OCI-LY1 (cell line): ENCODE measurements at regions not wholly inside any gene's neighbourhood (a gene's known extent, or its start where the extent isn't known, plus 50 kb on each side); places are given as distances from the start of the nearest gene placed in this dataset.

Experiments used
- H2AFZ ChIP-seq: fragments of 200-600 bp; sonication (generic), shearing (Covaris generic); 2 replicates; pipeline ENCODE4 v1.6.0; 2014; ENCODE audit warnings: antibody characterized with exemption, mild to moderate bottlenecking, low read length
- H3F3A ChIP-seq: fragments of 200-600 bp; sonication (generic), shearing (Covaris generic); 2 replicates; pipeline ENCODE4 v1.6.0; 2014; ENCODE audit warnings: mild to moderate bottlenecking, antibody characterized with exemption, low read length, moderate library complexity; ENCODE audit not compliant: insufficient read depth
- H3K27ac ChIP-seq: fragments of 200-600 bp; sonication (generic); 2 replicates; pipeline ENCODE4 v1.5.1; 2014; ENCODE audit warnings: low read length, mixed run types, mild to moderate bottlenecking, low read depth; ENCODE audit not compliant: poor library complexity, severe bottlenecking
- H3K27me3 ChIP-seq: fragments of 200-600 bp; sonication (generic); 2 replicates; pipeline ENCODE4 v1.6.0; 2014; ENCODE audit warnings: antibody characterized with exemption, mild to moderate bottlenecking, low read length, moderate library complexity; ENCODE audit not compliant: insufficient read depth
- H3K36me3 ChIP-seq: fragments of 200-600 bp; sonication (generic); 2 replicates; pipeline ENCODE4 v1.6.1; 2014; ENCODE audit warnings: mild to moderate bottlenecking, antibody characterized with exemption, low read length, moderate library complexity, mixed read lengths; ENCODE audit not compliant: insufficient read depth
- H3K4me1 ChIP-seq: fragments of 200-600 bp; sonication (generic); 2 replicates; pipeline ENCODE4 v1.5.1; 2014; ENCODE audit warnings: mild to moderate bottlenecking, low read length, moderate library complexity; ENCODE audit not compliant: insufficient read depth, severe bottlenecking
- H3K4me2 ChIP-seq: fragments of 200-600 bp; sonication (generic), shearing (Covaris generic); 2 replicates; pipeline ENCODE4 v1.6.1; 2014; ENCODE audit warnings: low read length
- H3K4me3 ChIP-seq: fragments of 200-600 bp; sonication (generic); 2 replicates; pipeline ENCODE4 v1.5.1; 2014; ENCODE audit warnings: low read length, low read depth, mild to moderate bottlenecking, mixed read lengths; ENCODE audit not compliant: poor library complexity, severe bottlenecking
- H3K79me2 ChIP-seq: fragments of 200-600 bp; shearing (Covaris generic); 2 replicates; pipeline ENCODE4 v1.6.1; 2016; ENCODE audit warnings: mixed run types, low read length, mixed read lengths; ENCODE audit not compliant: insufficient read depth
- H3K9ac ChIP-seq: fragments of 200-600 bp; sonication (generic), shearing (Covaris generic); 2 replicates; pipeline ENCODE4 v1.6.1; 2014; ENCODE audit warnings: mild to moderate bottlenecking, low read length, mixed read lengths
- H3K9me2 ChIP-seq: fragments of 200-600 bp; sonication (generic), shearing (Covaris generic); 2 replicates; pipeline ENCODE4 v1.6.1; 2014; ENCODE audit warnings: low read depth, mild to moderate bottlenecking, low read length, mixed read lengths
- H3K9me3 ChIP-seq: fragments of 200-600 bp; shearing (Covaris generic); 2 replicates; pipeline ENCODE4 v1.6.1; 2014; ENCODE audit warnings: low read length, mixed read lengths
- H4K20me1 ChIP-seq: fragments of 200-600 bp; sonication (generic), shearing (Covaris generic); 2 replicates; pipeline ENCODE4 v1.6.0; 2016; ENCODE audit warnings: mild to moderate bottlenecking, low read length; ENCODE audit not compliant: insufficient read depth
- EZH2 ChIP-seq: fragments of 200-600 bp; sonication (generic), shearing (Covaris generic); IDR thresholded peaks from 2 replicates; pipeline ENCODE4 v1.8.0; 2017; ENCODE audit warnings: borderline replicate concordance, mixed run types, mild to moderate bottlenecking, antibody characterized with exemption, low read length, moderate library complexity, mixed read lengths
- TF ChIP-seq, protein P1 (sequence below): fragments of 200-600 bp; sonication (generic), shearing (Covaris generic); IDR thresholded peaks from 2 replicates; pipeline ENCODE4 v1.5.1; 2017; ENCODE audit warnings: mild to moderate bottlenecking, antibody characterized with exemption, low read length, moderate library complexity, mixed read lengths

DNA sequence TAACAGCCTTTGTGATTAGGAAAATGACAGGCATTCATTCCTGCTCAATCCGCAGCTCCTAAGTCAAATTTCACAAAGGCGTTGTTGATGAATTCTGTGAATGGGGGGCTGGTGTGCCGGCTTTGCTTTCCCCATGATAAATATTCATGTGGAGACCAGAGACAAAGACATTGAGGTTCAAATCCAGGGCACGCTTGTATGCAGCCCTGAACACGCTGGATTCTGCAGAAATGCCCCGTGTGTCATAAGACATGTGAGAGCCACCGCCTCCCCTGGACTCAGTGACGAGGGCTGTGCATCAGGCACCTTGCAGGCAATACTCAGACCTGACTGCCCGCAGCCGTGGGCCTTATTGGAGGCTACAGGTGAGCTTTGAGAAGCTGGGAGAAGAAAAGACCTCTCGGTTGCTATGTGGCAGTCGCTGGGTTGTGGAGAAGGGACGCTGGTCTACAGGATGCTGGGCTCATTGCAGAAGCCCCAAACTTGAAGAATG lies 906.2 kb downstream of the BRD1 start:
- Histone ChIP-seq H3K27me3 (0 out of 2 replicates have a peak, but pooled peaks cover 6% of the 10 kb centered on the region), H3K36me3 (no peaks in the 10 kb centered on the region), H3K9me2 (no peaks in the 10 kb centered on the region), H2AFZ (no peak overlapping the region), H3F3A (no peaks in the 10 kb centered on the region), H3K9ac (no peak overlapping the region), H4K20me1 (no peaks in the 10 kb centered on the region), H3K79me2 (no peaks in the 10 kb centered on the region), H3K9me3 (no peaks in the 10 kb centered on the region), H3K4me3 (no peak overlapping the region), H3K27ac (no peak overlapping the region), H3K4me1 (no peaks in the 10 kb centered on the region), H3K4me2 (no peak overlapping the region)
- TF ChIP-seq, protein P1, sequence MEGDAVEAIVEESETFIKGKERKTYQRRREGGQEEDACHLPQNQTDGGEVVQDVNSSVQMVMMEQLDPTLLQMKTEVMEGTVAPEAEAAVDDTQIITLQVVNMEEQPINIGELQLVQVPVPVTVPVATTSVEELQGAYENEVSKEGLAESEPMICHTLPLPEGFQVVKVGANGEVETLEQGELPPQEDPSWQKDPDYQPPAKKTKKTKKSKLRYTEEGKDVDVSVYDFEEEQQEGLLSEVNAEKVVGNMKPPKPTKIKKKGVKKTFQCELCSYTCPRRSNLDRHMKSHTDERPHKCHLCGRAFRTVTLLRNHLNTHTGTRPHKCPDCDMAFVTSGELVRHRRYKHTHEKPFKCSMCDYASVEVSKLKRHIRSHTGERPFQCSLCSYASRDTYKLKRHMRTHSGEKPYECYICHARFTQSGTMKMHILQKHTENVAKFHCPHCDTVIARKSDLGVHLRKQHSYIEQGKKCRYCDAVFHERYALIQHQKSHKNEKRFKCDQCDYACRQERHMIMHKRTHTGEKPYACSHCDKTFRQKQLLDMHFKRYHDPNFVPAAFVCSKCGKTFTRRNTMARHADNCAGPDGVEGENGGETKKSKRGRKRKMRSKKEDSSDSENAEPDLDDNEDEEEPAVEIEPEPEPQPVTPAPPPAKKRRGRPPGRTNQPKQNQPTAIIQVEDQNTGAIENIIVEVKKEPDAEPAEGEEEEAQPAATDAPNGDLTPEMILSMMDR = no peak
- TF ChIP-seq EZH2 = no peak

DNA sequence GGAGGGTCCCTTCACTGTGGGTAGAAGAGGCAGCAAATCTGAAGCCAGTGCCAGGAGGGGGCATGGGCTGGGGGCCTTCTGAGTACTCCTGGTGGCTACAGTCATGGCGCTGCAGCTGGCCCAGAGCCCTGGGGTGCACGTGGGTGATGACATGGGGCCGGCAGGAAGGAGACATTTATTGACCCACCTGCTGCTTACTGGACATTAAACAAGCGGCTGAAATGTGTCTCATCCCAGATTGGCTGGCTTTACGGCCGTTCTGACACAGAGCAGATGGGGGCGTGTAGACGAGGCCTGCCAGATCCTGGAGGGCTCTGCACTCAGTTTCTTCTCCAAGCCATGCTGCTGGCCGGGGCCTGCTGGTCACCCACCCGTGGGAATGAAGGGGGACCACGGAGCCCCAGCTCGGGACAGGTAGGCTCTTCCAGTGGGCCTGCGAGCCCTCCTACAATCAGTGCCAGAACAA lies 906.9 kb downstream of the BRD1 start:
- Histone ChIP-seq H3K4me2 (no peak overlapping the region), H3K4me1 (no peaks in the 10 kb centered on the region)

DNA sequence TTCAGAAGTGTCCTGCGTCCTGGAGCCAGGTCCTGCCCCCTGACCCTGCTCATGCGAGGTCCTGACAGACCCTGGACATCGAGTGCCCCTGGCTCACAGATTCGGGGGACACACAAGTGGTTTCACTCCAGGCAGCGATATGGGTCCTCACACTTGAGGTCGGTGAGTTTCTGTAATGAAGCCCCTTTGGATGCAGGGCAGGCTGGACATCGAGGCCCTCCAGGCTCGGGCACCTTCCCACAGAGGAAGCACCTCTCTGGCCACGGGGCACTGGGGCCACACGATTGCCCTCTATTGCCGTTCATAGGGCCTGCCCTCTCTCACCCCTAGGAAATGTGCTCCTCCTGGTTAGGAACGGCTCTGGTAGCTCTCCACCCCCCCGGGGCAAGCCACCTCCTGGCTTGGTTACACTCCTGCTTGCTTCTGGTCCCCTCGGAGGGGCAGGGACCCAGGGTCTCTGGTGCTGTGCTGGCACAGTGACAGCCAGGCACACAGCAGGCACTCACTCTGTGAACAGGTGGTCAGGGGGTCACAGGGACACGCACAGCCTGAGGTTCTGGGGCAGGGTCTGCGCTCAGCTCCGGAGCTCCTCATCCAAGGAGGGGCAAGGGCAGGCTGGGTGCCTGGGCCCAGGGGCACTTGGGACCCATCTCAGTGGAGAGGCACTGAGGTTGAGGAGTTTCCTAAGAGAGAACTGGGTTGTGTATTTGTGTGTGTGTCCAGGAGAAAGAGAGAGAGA lies 907.7 kb downstream of the BRD1 start:
- Histone ChIP-seq H3K4me2 (no peak overlapping the region), H3K9ac (no peak overlapping the region), H3K27ac (no peak overlapping the region), H2AFZ (no peak overlapping the region), H3K79me2 (no peaks in the 10 kb centered on the region), H3K4me1 (no peaks in the 10 kb centered on the region), H4K20me1 (no peaks in the 10 kb centered on the region), H3F3A (no peaks in the 10 kb centered on the region), H3K9me3 (no peaks in the 10 kb centered on the region), H3K4me3 (no peak overlapping the region), H3K9me2 (no peaks in the 10 kb centered on the region), H3K27me3 (0 out of 2 replicates have a peak, but pooled peaks cover 6% of the 10 kb centered on the region), H3K36me3 (no peaks in the 10 kb centered on the region)
- no peak for TF ChIP-seq EZH2

More for the DNA sequence above, 906.9 kb downstream of the BRD1 start:
- H3K9me3 ChIP-seq = no peaks in the 10 kb centered on the region
- no peaks in the 10 kb centered on the region for H3F3A ChIP-seq
- no peak overlapping the region for H2AFZ ChIP-seq
- H3K9ac ChIP-seq = no peak overlapping the region
- H4K20me1 ChIP-seq = no peaks in the 10 kb centered on the region
- no peak overlapping the region for H3K4me3 ChIP-seq
- H3K27me3 ChIP-seq = 0 out of 2 replicates have a peak, but pooled peaks cover 6% of the 10 kb centered on the region
- no peaks in the 10 kb centered on the region for H3K79me2 ChIP-seq
- no peaks in the 10 kb centered on the region for H3K9me2 ChIP-seq
- H3K27ac ChIP-seq = no peak overlapping the region
- TF ChIP-seq, protein P1 = no peak
- no peak for TF ChIP-seq EZH2
- H3K36me3 ChIP-seq = no peaks in the 10 kb centered on the region

DNA sequence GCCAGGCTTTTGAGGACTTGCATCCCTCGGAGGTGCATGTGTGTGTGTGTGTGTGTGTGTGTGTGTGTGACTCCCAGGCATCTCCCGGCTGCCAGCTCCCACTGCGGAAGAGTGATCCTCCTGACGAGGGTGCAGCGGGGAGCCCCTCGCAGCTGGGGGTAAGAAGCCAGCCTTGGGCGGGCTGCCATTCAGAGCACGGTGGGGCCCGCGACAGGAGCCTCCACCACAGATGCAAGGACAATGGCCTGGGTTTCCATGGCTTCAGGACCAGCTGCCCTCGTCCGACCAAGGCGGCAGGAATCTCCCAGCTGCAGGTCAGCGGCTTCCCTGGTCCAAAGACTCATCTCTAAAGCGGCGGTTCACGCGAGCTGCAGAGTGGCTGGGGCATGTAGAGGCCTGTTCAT lies 908.5 kb downstream of the BRD1 start:
- no peak overlapping the region for H3K9ac ChIP-seq
- no peak overlapping the region for H3K27ac ChIP-seq
- H3K9me3 ChIP-seq = no peaks in the 10 kb centered on the region
- no peaks in the 10 kb centered on the region for H3K79me2 ChIP-seq
- 0 out of 2 replicates have a peak, but pooled peaks cover 6% of the 10 kb centered on the region for H3K27me3 ChIP-seq
- H2AFZ ChIP-seq = no peak overlapping the region
- H3F3A ChIP-seq = no peaks in the 10 kb centered on the region
- no peak overlapping the region for H3K4me3 ChIP-seq
- H3K36me3 ChIP-seq = no peaks in the 10 kb centered on the region
- TF ChIP-seq, protein P1 = no peak
- TF ChIP-seq EZH2 = no peak
- no peaks in the 10 kb centered on the region for H4K20me1 ChIP-seq
- H3K4me2 ChIP-seq = no peak overlapping the region
- H3K4me1 ChIP-seq = no peaks in the 10 kb centered on the region
- H3K9me2 ChIP-seq = no peaks in the 10 kb centered on the region
